Caco-2 (cell line): ENCODE measurements at regions not wholly inside any gene's neighbourhood (a gene's known extent, or its start where the extent isn't known, plus 50 kb on each side); places are given as distances from the start of the nearest gene placed in this dataset.

Experiments used
- BruUV-seq: library from RNA; stranded (reverse); fragments of 400-500 nt; replicated peaks from 2 replicates; lab custom pipeline; 2021; lab: Mats Ljungman, UMichigan
- CTCF ChIA-PET: fragments of 300-600 bp; sonication (Branson Sonifier 250); formaldehyde crosslinking; loops from one replicate; lab custom pipeline; 2022; ENCODE audit warnings: antibody characterized with exemption; lab: Charles Lee
- POLR2A ChIA-PET: fragments of 300-600 bp; sonication (Branson Sonifier 250); formaldehyde crosslinking; loops from one replicate; lab custom pipeline; 2022; ENCODE audit warnings: antibody characterized with exemption; lab: Charles Lee
- DNase-seq, 2 experiments: peaks; one replicate each; pipeline versions ENCODE4 v3.0.0 to v3.0.0-alpha.2; 2020 to 2022
- H3K27me3 ChIP-seq: replicated peaks from 2 replicates; pipeline ENCODE4 v1.6.0; 2011; ENCODE audit warnings: low read length; ENCODE audit not compliant: control insufficient read depth, insufficient read depth
- H3K36me3 ChIP-seq: 2 replicates; pipeline ENCODE4 v1.5.1; 2011; ENCODE audit warnings: low read length; ENCODE audit not compliant: control insufficient read depth, insufficient read depth
- H3K4me1 ChIP-seq: fragments of 250-450 bp; sonication (Bioruptor Pico); 2 replicates; pipeline ENCODE4 v1.5.1; 2020; ENCODE audit warnings: mild to moderate bottlenecking
- H3K4me3 ChIP-seq: 2 replicates; pipeline ENCODE4 v1.5.1; 2011; ENCODE audit warnings: low read depth, mild to moderate bottlenecking, control low read depth, low read length
- H3K9me3 ChIP-seq: fragments of 250-450 bp; sonication (Bioruptor Pico); 2 replicates; pipeline ENCODE4 v1.5.1; 2020; ENCODE audit warnings: mild to moderate bottlenecking, moderate library complexity
- H3K27ac Mint-ChIP-seq: one replicate; pipeline ENCODE4 v1.8.0; 2022; ENCODE audit warnings: mixed read lengths; ENCODE audit not compliant: unreplicated experiment
- H3K27me3 Mint-ChIP-seq: one replicate; pipeline ENCODE4 v1.8.0; 2022; ENCODE audit warnings: mixed read lengths; ENCODE audit not compliant: insufficient read depth, unreplicated experiment
- H3K36me3 Mint-ChIP-seq: one replicate; pipeline ENCODE4 v1.8.0; 2022; ENCODE audit warnings: mild to moderate bottlenecking, mixed read lengths; ENCODE audit not compliant: insufficient read depth, unreplicated experiment
- H3K4me1 Mint-ChIP-seq: one replicate; pipeline ENCODE4 v1.8.0; 2022; ENCODE audit warnings: low read depth, mixed read lengths; ENCODE audit not compliant: unreplicated experiment
- H3K4me3 Mint-ChIP-seq: one replicate; pipeline ENCODE4 v1.8.0; 2022; ENCODE audit warnings: mild to moderate bottlenecking, moderate library complexity, mixed read lengths; ENCODE audit not compliant: unreplicated experiment
- H3K9me3 Mint-ChIP-seq: one replicate; pipeline ENCODE4 v1.8.0; 2022; ENCODE audit warnings: mixed read lengths; ENCODE audit not compliant: unreplicated experiment
- intact Hi-C: fragments of 100-400 bp; cut with micrococcal nuclease; formaldehyde crosslinking; loops from one replicate; pipeline ENCODE4 v1.10.0; 2022; ENCODE audit not compliant: unreplicated experiment
- TF ChIP-seq, protein P1 (sequence below), 2 experiments: fragments of 200-600 bp in 1 of 2; IDR thresholded peaks; 1 replicate in 1 of 2; 2 replicates in 1 of 2; pipeline versions ENCODE4 v1.5.1 to v1.8.0; 2011 to 2022; ENCODE audit warnings: antibody characterized with exemption in 1 of 2, control low read depth in 1 of 2, inconsistent platforms in 1 of 2, low read depth in 1 of 2, low read length in 1 of 2, mild to moderate bottlenecking in 1 of 2, moderate library complexity in 1 of 2; ENCODE audit not compliant: insufficient read depth in 1 of 2, severe bottlenecking in 1 of 2, unreplicated experiment in 1 of 2

DNA sequence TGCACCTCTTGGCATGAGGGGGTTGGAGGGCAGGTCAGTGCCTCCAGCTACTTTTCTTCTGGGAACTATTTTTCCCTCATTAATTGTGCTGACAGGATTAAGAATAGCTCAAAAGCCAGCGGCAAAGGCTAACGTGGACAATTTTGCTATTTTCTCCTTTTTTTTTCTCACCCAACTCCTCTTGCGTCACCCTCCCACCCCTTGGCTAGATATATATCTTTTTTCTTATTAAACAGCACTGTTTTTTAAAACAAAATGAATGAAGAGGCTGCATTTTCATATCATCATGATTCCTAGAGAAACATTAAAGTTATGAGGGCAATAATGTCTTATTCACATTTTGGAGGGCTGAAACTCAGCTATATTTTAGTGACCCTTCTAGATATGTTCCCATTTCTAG lies 251.8 kb upstream of the NFE2L3 start:
- H3K36me3 Mint-ChIP-seq: no peaks in the 10 kb centered on the region
- no peak overlapping the region for H3K27ac Mint-ChIP-seq
- H3K27me3 ChIP-seq: no peaks in the 10 kb centered on the region
- intact Hi-C loops: no loop called here
- H3K27me3 Mint-ChIP-seq: no peaks in the 10 kb centered on the region
- no peak for DNase-seq
- H3K36me3 ChIP-seq: no peaks in the 10 kb centered on the region
- H3K4me1 Mint-ChIP-seq: no peaks in the 10 kb centered on the region
- H3K4me3 Mint-ChIP-seq: no peak overlapping the region
- no peak overlapping the region for H3K4me3 ChIP-seq
- TF ChIP-seq, protein P1, sequence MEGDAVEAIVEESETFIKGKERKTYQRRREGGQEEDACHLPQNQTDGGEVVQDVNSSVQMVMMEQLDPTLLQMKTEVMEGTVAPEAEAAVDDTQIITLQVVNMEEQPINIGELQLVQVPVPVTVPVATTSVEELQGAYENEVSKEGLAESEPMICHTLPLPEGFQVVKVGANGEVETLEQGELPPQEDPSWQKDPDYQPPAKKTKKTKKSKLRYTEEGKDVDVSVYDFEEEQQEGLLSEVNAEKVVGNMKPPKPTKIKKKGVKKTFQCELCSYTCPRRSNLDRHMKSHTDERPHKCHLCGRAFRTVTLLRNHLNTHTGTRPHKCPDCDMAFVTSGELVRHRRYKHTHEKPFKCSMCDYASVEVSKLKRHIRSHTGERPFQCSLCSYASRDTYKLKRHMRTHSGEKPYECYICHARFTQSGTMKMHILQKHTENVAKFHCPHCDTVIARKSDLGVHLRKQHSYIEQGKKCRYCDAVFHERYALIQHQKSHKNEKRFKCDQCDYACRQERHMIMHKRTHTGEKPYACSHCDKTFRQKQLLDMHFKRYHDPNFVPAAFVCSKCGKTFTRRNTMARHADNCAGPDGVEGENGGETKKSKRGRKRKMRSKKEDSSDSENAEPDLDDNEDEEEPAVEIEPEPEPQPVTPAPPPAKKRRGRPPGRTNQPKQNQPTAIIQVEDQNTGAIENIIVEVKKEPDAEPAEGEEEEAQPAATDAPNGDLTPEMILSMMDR (IDR thresholded peaks at IDR 0.05; ENCODE audit: insufficient read depth in 1 of 2, low read depth in 1 of 2, low read length in 1 of 2, severe bottlenecking in 1 of 2, unreplicated experiment in 1 of 2): no peak
- no TSS peak for BruUV-seq
- H3K9me3 Mint-ChIP-seq: no peaks in the 10 kb centered on the region
- no peaks in the 10 kb centered on the region for H3K9me3 ChIP-seq
- H3K4me1 ChIP-seq: no peaks in the 10 kb centered on the region
- POLR2A ChIA-PET: interaction anchor here (0.7 kb wide), 1 partner anchor 81 kb away, joined by 3 read pairs; no protein-coding TSS in a partner anchor
- CTCF ChIA-PET: no interaction called here

DNA sequence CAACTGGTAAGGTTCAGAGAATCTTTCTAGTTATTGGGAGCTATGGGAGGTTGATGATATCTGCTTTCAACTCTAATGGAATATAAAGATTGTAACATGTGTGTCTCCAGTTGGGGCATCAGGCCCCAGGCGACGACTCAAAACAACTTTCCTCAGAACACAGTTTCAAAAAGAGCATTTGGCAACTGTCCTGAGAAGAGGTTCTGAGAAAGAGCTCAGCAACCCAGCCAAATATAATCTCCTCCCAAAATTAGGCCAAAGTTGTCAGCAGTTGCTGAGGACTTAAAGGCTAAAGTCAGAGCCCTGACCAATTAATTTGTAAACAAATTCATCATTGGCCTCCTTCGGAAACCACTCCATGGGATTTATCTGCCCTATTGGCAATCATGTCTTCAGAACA lies 251.1 kb upstream of the NFE2L3 start:
- Histone ChIP-seq H3K4me1 (no peaks in the 10 kb centered on the region), H3K36me3 (no peaks in the 10 kb centered on the region), H3K9me3 (no peaks in the 10 kb centered on the region), H3K27me3 (no peaks in the 10 kb centered on the region), H3K4me3 (no peak overlapping the region)
- H3K4me1 Mint-ChIP-seq: no peaks in the 10 kb centered on the region
- POLR2A ChIA-PET: interaction anchor here (0.7 kb wide), 1 partner anchor 81 kb away, joined by 3 read pairs; no protein-coding TSS in a partner anchor
- no peak for DNase-seq
- no peaks in the 10 kb centered on the region for H3K36me3 Mint-ChIP-seq
- TF ChIP-seq, protein P1 (IDR thresholded peaks at IDR 0.05; ENCODE audit: insufficient read depth in 1 of 2, low read depth in 1 of 2, low read length in 1 of 2, severe bottlenecking in 1 of 2, unreplicated experiment in 1 of 2): no peak
- CTCF ChIA-PET: no interaction called here
- H3K4me3 Mint-ChIP-seq: no peak overlapping the region
- intact Hi-C loops: no loop called here
- no peak overlapping the region for H3K27ac Mint-ChIP-seq
- H3K27me3 Mint-ChIP-seq: no peaks in the 10 kb centered on the region
- BruUV-seq: no TSS peak
- no peaks in the 10 kb centered on the region for H3K9me3 Mint-ChIP-seq

DNA sequence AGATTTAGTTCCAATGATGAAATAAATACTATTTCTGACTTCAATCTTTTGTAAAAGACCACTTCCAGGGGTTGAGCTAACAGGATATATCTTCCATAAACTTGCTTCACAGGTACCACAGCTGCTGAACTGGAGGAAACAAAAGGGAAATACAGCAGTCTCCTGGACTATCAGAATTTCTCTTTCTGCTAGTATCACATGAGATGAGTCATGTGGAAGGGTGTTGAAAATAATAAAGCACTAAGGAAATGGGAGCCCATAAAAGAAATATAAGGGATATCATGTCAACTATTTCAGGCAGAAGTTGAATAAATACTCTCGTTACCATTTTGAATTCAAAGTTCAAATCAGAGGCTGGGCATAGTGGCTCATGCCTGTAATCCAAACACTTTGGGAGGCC lies 250.3 kb upstream of the NFE2L3 start:
- intact Hi-C loops: no loop called here
- BruUV-seq: no TSS peak
- no peaks in the 10 kb centered on the region for H3K27me3 Mint-ChIP-seq
- no peaks in the 10 kb centered on the region for H3K4me1 ChIP-seq
- no peak overlapping the region for H3K4me3 ChIP-seq
- H3K9me3 Mint-ChIP-seq: no peaks in the 10 kb centered on the region
- ChIA-PET CTCF (no interaction called here), POLR2A (no interaction called here)
- H3K27ac Mint-ChIP-seq: no peak overlapping the region
- no peaks in the 10 kb centered on the region for H3K27me3 ChIP-seq
- TF ChIP-seq, protein P1 (IDR thresholded peaks at IDR 0.05; ENCODE audit: insufficient read depth in 1 of 2, low read depth in 1 of 2, low read length in 1 of 2, severe bottlenecking in 1 of 2, unreplicated experiment in 1 of 2): no peak
- no peaks in the 10 kb centered on the region for H3K36me3 Mint-ChIP-seq
- no peak for DNase-seq
- H3K9me3 ChIP-seq: no peaks in the 10 kb centered on the region
- H3K4me3 Mint-ChIP-seq: no peak overlapping the region
- H3K4me1 Mint-ChIP-seq: no peaks in the 10 kb centered on the region
- no peaks in the 10 kb centered on the region for H3K36me3 ChIP-seq
